Naive thymus-derived CD4-positive, alpha-beta T cell (primary cell): ENCODE measurements at regions not wholly inside any gene's neighbourhood (a gene's known extent, or its start where the extent isn't known, plus 50 kb on each side); places are given as distances from the start of the nearest gene placed in this dataset.

Experiments used
- ATAC-seq: fragments of 150-1000 bp; cut with Tn5 transposase; 2 replicates; pipeline ENCODE4 v1.10.0; 2021; ENCODE audit warnings: mild to moderate bottlenecking, moderate library complexity
- CTCF ChIA-PET: fragments of 350-600 bp; sonication (Branson Sonifier 250); formaldehyde crosslinking; loops from one replicate; lab custom pipeline; 2021; ENCODE audit warnings: antibody characterized with exemption; lab: Charles Lee
- POLR2A ChIA-PET: fragments of 350-600 bp; sonication (Branson Sonifier 250); formaldehyde crosslinking; loops from one replicate; lab custom pipeline; 2021; ENCODE audit warnings: antibody characterized with exemption, inconsistent platforms; lab: Charles Lee
- DNase-seq, 9 donors: peaks; one replicate each; pipeline versions ENCODE4 v3.0.0 to v3.0.0-alpha.2; 2020 to 2022; ENCODE audit warnings: mixed read lengths in 1 of 9
- H3K27ac ChIP-seq: one replicate; pipeline ENCODE4 v1.7.0; 2013; ENCODE audit warnings: mild to moderate bottlenecking, low read depth, low read length, moderate library complexity
- H3K27me3 ChIP-seq, 2 donors: one replicate each; pipeline ENCODE4 v1.7.0; 2013; ENCODE audit warnings: low read length in 2 of 2, mild to moderate bottlenecking in 2 of 2, moderate library complexity in 2 of 2; ENCODE audit not compliant: control insufficient read depth in 2 of 2, insufficient read depth in 2 of 2
- H3K36me3 ChIP-seq, 3 experiments: 1 replicate in 2 of 3; 2 replicates in 1 of 3; pipeline ENCODE4 v1.7.0; 2013; ENCODE audit warnings: low read length in 3 of 3, mild to moderate bottlenecking in 3 of 3, moderate library complexity in 1 of 3; ENCODE audit not compliant: insufficient read depth in 3 of 3, control insufficient read depth in 2 of 3
- H3K4me1 ChIP-seq, 2 donors: one replicate each; pipeline ENCODE4 v1.7.0; 2013; ENCODE audit warnings: low read length in 2 of 2, mild to moderate bottlenecking in 2 of 2, moderate library complexity in 1 of 2; ENCODE audit not compliant: control insufficient read depth in 2 of 2, insufficient read depth in 2 of 2
- H3K4me3 ChIP-seq: 2 replicates; pipeline ENCODE4 v1.7.0; 2013; ENCODE audit warnings: mild to moderate bottlenecking, low read length
- H3K9me3 ChIP-seq, 3 experiments: 1 replicate in 2 of 3; 2 replicates in 1 of 3; pipeline ENCODE4 v1.7.0; 2013; ENCODE audit warnings: low read length in 3 of 3; ENCODE audit not compliant: control insufficient read depth in 2 of 3
- H3K27ac Mint-ChIP-seq, 9 donors: one replicate each; pipeline ENCODE4 v1.8.0; 2020 to 2022; ENCODE audit warnings: mixed read lengths in 9 of 9, mild to moderate bottlenecking in 8 of 9, moderate library complexity in 5 of 9, inconsistent platforms in 2 of 9
- H3K27me3 Mint-ChIP-seq, 5 donors: one replicate each; pipeline ENCODE4 v1.8.0; 2021 to 2022; ENCODE audit warnings: mixed read lengths in 5 of 5, mild to moderate bottlenecking in 1 of 5
- H3K36me3 Mint-ChIP-seq, 5 donors: one replicate each; pipeline ENCODE4 v1.8.0; 2020 to 2022; ENCODE audit warnings: mixed read lengths in 5 of 5, mild to moderate bottlenecking in 3 of 5, inconsistent platforms in 1 of 5
- H3K4me1 Mint-ChIP-seq, 7 donors: one replicate each; pipeline ENCODE4 v1.8.0; 2020 to 2022; ENCODE audit warnings: mixed read lengths in 7 of 7, mild to moderate bottlenecking in 3 of 7, inconsistent platforms in 1 of 7
- H3K4me3 Mint-ChIP-seq, 10 donors: one replicate each; pipeline ENCODE4 v1.8.0; 2020 to 2022; ENCODE audit warnings: mild to moderate bottlenecking in 10 of 10, mixed read lengths in 10 of 10, moderate library complexity in 6 of 10, inconsistent platforms in 2 of 10
- H3K9me3 Mint-ChIP-seq, 11 donors: one replicate each; pipeline ENCODE4 v1.8.0; 2020 to 2022; ENCODE audit warnings: mixed read lengths in 11 of 11, mild to moderate bottlenecking in 4 of 11, inconsistent platforms in 1 of 11, moderate library complexity in 1 of 11
- intact Hi-C, 2 donors: fragments of 100-400 bp; cut with micrococcal nuclease; formaldehyde crosslinking; loops; one replicate each; pipeline ENCODE4 v1.15.1; 2023

DNA sequence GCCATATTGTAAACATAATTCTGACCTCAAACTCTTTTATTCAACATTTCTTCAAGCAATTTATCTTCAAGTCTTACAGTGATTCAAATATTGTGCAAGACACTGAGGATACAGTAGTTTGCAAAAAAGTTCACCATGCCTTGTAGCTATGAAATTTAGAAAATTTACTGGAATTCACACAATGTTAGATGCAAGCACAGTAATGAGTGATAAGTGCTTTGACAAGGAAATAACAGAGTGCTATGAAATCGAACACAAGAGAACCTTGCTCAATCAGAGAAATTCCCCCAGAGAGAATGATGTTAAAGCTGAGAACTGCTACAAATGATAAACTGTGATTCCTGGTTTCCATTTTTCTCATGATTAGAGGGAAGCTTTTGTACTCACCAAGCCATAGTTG, 952.9 kb downstream of the FAT4 start:
- CTCF ChIA-PET = no interaction called here
- no peak for ATAC-seq
- Histone ChIP-seq H3K36me3 (no peaks in the 10 kb centered on the region), H3K4me3 (no peak overlapping the region), H3K9me3 (no peaks in the 10 kb centered on the region), H3K27ac (no peak overlapping the region), H3K27me3 (no peaks in the 10 kb centered on the region), H3K4me1 (no peaks in the 10 kb centered on the region)
- intact Hi-C loops = no loop called here
- no peaks in the 10 kb centered on the region for H3K27me3 Mint-ChIP-seq
- H3K36me3 Mint-ChIP-seq = no peaks in the 10 kb centered on the region
- POLR2A ChIA-PET = no interaction called here
- no peak overlapping the region for H3K27ac Mint-ChIP-seq
- no peak for DNase-seq
- H3K4me1 Mint-ChIP-seq = no peaks in the 10 kb centered on the region
- no peak overlapping the region for H3K4me3 Mint-ChIP-seq
- peaks cover 0 to 5% (median 2%) of the 10 kb centered on the region in 11 donors for H3K9me3 Mint-ChIP-seq

DNA sequence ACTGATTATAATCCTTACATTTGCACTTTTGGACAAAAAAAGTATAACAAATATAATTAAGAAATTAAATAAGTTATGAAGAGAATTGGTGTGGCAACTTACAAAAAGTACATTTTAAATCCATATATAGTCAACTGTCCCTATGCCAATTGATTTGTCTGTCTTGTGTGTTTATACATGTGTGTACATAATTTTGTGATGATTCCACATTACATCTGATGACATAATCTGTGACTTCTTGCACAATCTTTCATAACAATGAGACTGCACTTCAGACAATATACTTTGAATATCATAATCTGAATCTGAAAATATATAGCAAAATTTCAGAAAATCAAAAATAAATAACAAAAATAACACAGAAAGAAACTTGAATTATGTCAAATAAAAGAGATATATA, 953.4 kb downstream of the FAT4 start:
- Mint-ChIP-seq H3K36me3 (no peaks in the 10 kb centered on the region), H3K4me1 (no peaks in the 10 kb centered on the region), H3K4me3 (no peak overlapping the region), H3K27ac (no peak overlapping the region), H3K9me3 (peaks cover 0 to 5% (median 2%) of the 10 kb centered on the region in 11 donors), H3K27me3 (no peaks in the 10 kb centered on the region)
- DNase-seq = no peak
- Histone ChIP-seq H3K36me3 (no peaks in the 10 kb centered on the region), H3K4me3 (no peak overlapping the region), H3K9me3 (no peaks in the 10 kb centered on the region), H3K27me3 (no peaks in the 10 kb centered on the region), H3K27ac (no peak overlapping the region), H3K4me1 (no peaks in the 10 kb centered on the region)
- intact Hi-C loops = no loop called here
- ChIA-PET CTCF (no interaction called here), POLR2A (no interaction called here)
- ATAC-seq = no peak

DNA sequence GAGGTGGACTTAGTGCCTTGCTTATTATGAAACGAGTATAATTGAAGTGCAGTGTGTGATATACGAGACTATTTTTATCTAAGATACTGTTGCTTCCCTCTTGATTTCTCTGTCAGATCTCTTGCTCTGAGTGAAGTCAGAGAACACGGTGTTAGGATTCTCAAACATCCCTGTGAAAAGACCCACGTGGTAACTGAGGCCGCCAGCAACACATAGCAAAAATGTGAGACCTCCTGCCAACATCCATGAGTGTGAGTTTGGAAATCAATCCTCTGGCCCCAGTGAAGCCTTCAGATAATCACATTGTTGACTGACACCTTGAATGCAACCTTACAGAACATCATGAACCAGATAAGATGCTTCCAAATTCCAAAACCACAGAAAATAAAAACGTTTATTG, 954.4 kb downstream of the FAT4 start:
- intact Hi-C loops = no loop called here
- Histone ChIP-seq H3K27me3 (no peaks in the 10 kb centered on the region), H3K4me3 (no peak overlapping the region), H3K9me3 (no peaks in the 10 kb centered on the region), H3K36me3 (no peaks in the 10 kb centered on the region), H3K4me1 (no peaks in the 10 kb centered on the region), H3K27ac (no peak overlapping the region)
- ATAC-seq (no peak), DNase-seq (no peak)
- Mint-ChIP-seq H3K4me3 (no peak overlapping the region), H3K27me3 (no peaks in the 10 kb centered on the region), H3K4me1 (no peaks in the 10 kb centered on the region), H3K27ac (no peak overlapping the region), H3K9me3 (peaks cover 0 to 5% (median 2%) of the 10 kb centered on the region in 11 donors), H3K36me3 (no peaks in the 10 kb centered on the region)
- CTCF ChIA-PET = no interaction called here
- POLR2A ChIA-PET = no interaction called here

DNA sequence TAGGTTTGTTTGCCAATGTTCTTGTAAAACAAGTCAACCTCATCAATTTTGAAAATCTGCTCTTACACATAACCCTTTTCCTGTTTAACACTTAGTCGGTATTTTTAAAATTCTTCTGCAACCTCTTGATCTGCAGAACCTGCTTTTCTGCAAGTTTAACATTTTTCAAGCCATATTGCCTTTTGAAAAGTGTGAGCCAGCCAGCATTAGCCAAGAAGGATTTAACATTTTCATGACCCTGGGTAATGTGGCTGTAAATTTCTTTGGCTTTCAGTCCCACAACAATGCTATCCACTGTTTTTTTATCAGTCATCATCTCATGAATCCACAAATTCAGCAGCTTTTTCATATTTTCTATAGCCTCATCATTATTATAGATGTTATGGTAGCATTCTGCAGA, 956.5 kb downstream of the FAT4 start:
- intact Hi-C loops = no loop called here
- no peaks in the 10 kb centered on the region for H3K9me3 ChIP-seq
- no peaks in the 10 kb centered on the region for H3K27me3 Mint-ChIP-seq
- H3K9me3 Mint-ChIP-seq = peaks cover 0 to 11% (median 2%) of the 10 kb centered on the region in 11 donors
- H3K27ac ChIP-seq = no peak overlapping the region
- H3K4me1 ChIP-seq = no peaks in the 10 kb centered on the region
- POLR2A ChIA-PET = no interaction called here
- no peaks in the 10 kb centered on the region for H3K36me3 ChIP-seq
- H3K4me1 Mint-ChIP-seq = no peaks in the 10 kb centered on the region
- no peak overlapping the region for H3K4me3 ChIP-seq
- no peaks in the 10 kb centered on the region for H3K36me3 Mint-ChIP-seq
- no peak overlapping the region for H3K4me3 Mint-ChIP-seq
- CTCF ChIA-PET = no interaction called here
- no peak overlapping the region for H3K27ac Mint-ChIP-seq
- no peaks in the 10 kb centered on the region for H3K27me3 ChIP-seq
- DNase-seq (no peak), ATAC-seq (no peak)

DNA sequence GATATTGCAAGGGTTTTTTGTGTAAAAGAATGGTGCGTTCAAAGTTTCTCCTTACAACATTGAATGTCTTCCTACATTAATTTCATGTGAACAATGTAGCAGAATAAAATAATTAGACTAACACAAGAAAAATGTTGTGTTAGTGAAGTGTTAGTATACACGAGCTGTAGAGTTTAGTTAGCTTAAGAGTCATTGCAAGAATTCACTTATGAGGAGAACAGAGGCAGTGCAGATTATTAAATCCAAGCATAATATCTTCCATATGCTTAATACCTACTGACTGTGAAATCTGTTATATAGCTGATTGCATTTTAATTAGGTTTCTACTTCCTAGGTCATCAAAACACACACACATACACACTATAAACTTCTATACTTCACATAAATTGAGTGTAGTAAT, 959.0 kb downstream of the FAT4 start:
- H3K4me1 Mint-ChIP-seq = no peaks in the 10 kb centered on the region
- no peaks in the 10 kb centered on the region for H3K4me1 ChIP-seq
- POLR2A ChIA-PET = no interaction called here
- peaks cover 0 to 11% (median 2%) of the 10 kb centered on the region in 11 donors for H3K9me3 Mint-ChIP-seq
- no peak overlapping the region for H3K27ac ChIP-seq
- H3K36me3 ChIP-seq = no peaks in the 10 kb centered on the region
- no peaks in the 10 kb centered on the region for H3K27me3 ChIP-seq
- H3K27ac Mint-ChIP-seq = no peak overlapping the region
- no peaks in the 10 kb centered on the region for H3K9me3 ChIP-seq
- no peak overlapping the region for H3K4me3 Mint-ChIP-seq
- ATAC-seq (no peak), DNase-seq (no peak)
- no peaks in the 10 kb centered on the region for H3K36me3 Mint-ChIP-seq
- H3K4me3 ChIP-seq = no peak overlapping the region
- H3K27me3 Mint-ChIP-seq = no peaks in the 10 kb centered on the region
- CTCF ChIA-PET = no interaction called here
- intact Hi-C loops = no loop called here

DNA sequence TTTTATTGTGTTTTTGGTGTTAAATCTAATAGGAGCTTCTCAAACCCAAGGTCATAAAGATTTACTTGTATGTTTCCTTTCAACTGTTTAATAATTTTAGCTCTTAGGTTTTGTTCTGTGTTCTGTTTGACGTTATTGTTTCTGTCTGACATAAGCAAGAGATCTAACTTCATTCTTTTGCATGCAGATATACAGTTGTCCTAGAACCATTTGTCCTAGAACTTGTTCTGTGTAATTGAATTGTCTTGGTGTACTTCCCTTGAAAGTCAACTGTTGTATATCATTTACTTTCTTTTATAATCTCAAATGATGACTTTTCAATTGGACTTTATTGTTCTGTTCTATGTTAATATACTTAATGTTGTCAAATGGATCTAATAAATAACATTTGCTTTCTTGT, 977.1 kb downstream of the FAT4 start:
- H3K36me3 ChIP-seq = no peaks in the 10 kb centered on the region
- no peaks in the 10 kb centered on the region for H3K27me3 ChIP-seq
- no peak overlapping the region for H3K4me3 ChIP-seq
- no peaks in the 10 kb centered on the region for H3K9me3 ChIP-seq
- H3K27me3 Mint-ChIP-seq = no peaks in the 10 kb centered on the region
- H3K27ac Mint-ChIP-seq = no peak overlapping the region
- no peak overlapping the region for H3K4me3 Mint-ChIP-seq
- POLR2A ChIA-PET = no interaction called here
- no peak for ATAC-seq
- no peak for DNase-seq
- intact Hi-C loops = no loop called here
- no peaks in the 10 kb centered on the region for H3K36me3 Mint-ChIP-seq
- H3K9me3 Mint-ChIP-seq = peaks cover 0 to 9% (median 0%) of the 10 kb centered on the region in 11 donors
- no peak overlapping the region for H3K27ac ChIP-seq
- no peaks in the 10 kb centered on the region for H3K4me1 ChIP-seq
- CTCF ChIA-PET = no interaction called here
- no peaks in the 10 kb centered on the region for H3K4me1 Mint-ChIP-seq

DNA sequence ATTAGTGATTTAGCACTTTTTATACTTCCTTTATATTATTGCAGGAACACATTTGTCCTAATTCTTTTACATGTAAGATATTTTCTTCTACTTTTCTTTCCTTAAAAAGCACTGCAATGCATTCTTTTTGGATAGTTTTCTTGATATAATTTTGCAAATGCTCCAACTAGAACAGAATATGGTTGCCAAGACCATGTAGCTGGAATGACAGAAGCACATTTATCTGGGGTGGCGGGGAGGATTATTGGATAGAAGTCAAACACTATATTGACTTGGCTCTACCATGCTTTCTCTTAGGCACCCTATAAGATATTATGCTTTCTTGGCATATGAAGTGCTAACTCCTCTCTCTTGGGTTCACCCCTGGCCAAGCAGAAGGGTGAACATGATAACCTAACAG, 983.5 kb downstream of the FAT4 start:
- Histone ChIP-seq H3K27me3 (no peaks in the 10 kb centered on the region), H3K4me1 (no peaks in the 10 kb centered on the region), H3K36me3 (no peaks in the 10 kb centered on the region), H3K27ac (no peak overlapping the region), H3K4me3 (no peak overlapping the region), H3K9me3 (no peaks in the 10 kb centered on the region)
- intact Hi-C loops = no loop called here
- Mint-ChIP-seq H3K4me3 (no peak overlapping the region), H3K36me3 (peaks cover 0 to 6% (median 0%) of the 10 kb centered on the region in 5 donors), H3K4me1 (no peaks in the 10 kb centered on the region), H3K27ac (no peak overlapping the region), H3K9me3 (peaks cover 0 to 26% (median 11%) of the 10 kb centered on the region in 11 donors), H3K27me3 (no peaks in the 10 kb centered on the region)
- DNase-seq = no peak
- ATAC-seq = no peak
- ChIA-PET CTCF (no interaction called here), POLR2A (no interaction called here)
